A549 (cell line): ENCODE measurements at regions not wholly inside any gene's neighbourhood (a gene's known extent, or its start where the extent isn't known, plus 50 kb on each side); places are given as distances from the start of the nearest gene placed in this dataset.
A peak's percentile ranks its signal among the peaks of the same experiment; 100 is the strongest.

Experiments used
- ATAC-seq, 2 experiments: fragments of 200-7000 bp in 1 of 2; fragments of >200 bp in 1 of 2; cut with Nextera tagmentation in 1 of 2; cut with Tn5 transposase in 1 of 2; 3 replicates each; pipeline versions ENCODE4 v1.8.0 to v1.9.1; 2018 to 2020; ENCODE audit warnings: mild to moderate bottlenecking in 1 of 2, moderate library complexity in 1 of 2
- CTCF ChIA-PET: fragments of 300-600 bp; sonication (Branson Sonifier 250); formaldehyde crosslinking; extraction: SDS; loops from one replicate; lab custom pipeline; 2021; ENCODE audit warnings: antibody characterized with exemption, inconsistent platforms; lab: Yijun Ruan, JAX
- POLR2A ChIA-PET: fragments of 350-600 bp; formaldehyde crosslinking; extraction: SDS; loops from one replicate; lab custom pipeline; 2021; ENCODE audit warnings: antibody characterized with exemption, inconsistent platforms; lab: Yijun Ruan, JAX
- DNase-seq, 2 experiments: peaks; one replicate each; pipeline versions ENCODE4 v3.0.0 to v3.0.0-alpha.2; 2011 to 2016; ENCODE audit warnings: low read depth in 1 of 2, low spot score in 1 of 2
- FAIRE-seq: peaks from 2 replicates; lab custom pipeline; 2011; peaks lifted over from hg19 to GRCh38; lab: Jason Lieb, UNC
- H3K27ac ChIP-seq, 2 experiments: fragments of >200 bp; sonication (Bioruptor Twin); formaldehyde crosslinking; 3 replicates each; pipeline ENCODE4 v1.5.1; 2016 to 2017
- H3K4me1 ChIP-seq: fragments of >200 bp; sonication (Bioruptor Twin); formaldehyde crosslinking; 3 replicates; pipeline ENCODE4 v1.6.1; 2016
- H3K4me2 ChIP-seq: fragments of >200 bp; sonication (Bioruptor Twin); formaldehyde crosslinking; 3 replicates; pipeline ENCODE4 v1.6.1; 2016
- H3K4me3 ChIP-seq: fragments of >200 bp; sonication (Bioruptor Twin); formaldehyde crosslinking; 3 replicates; pipeline ENCODE4 v1.5.1; 2016
- H3K9me3 ChIP-seq: fragments of >200 bp; sonication (Bioruptor Twin); formaldehyde crosslinking; 3 replicates; pipeline ENCODE4 v1.6.1; 2016
- BHLHE40 ChIP-seq: IDR thresholded peaks from 2 replicates; pipeline ENCODE4 v1.6.1; 2012; ENCODE audit warnings: low read depth, low read length, inconsistent platforms
- CBX8 ChIP-seq: fragments of 200-600 bp; sonication (generic); IDR thresholded peaks from 2 replicates; pipeline ENCODE4 v1.6.1; 2016
- CEBPB ChIP-seq, 2 experiments: fragments of >200 bp in 1 of 2; sonication (Bioruptor Twin) in 1 of 2; formaldehyde crosslinking in 1 of 2; IDR thresholded peaks; 2 replicates each; pipeline ENCODE4 v1.6.1; 2012 to 2016
- E2F6 ChIP-seq: IDR thresholded peaks from 2 replicates; pipeline ENCODE4 v1.6.1; 2012; ENCODE audit warnings: low read depth, borderline replicate concordance
- EHMT2 ChIP-seq: fragments of 200-600 bp; sonication (generic); IDR thresholded peaks from 2 replicates; pipeline ENCODE4 v1.6.1; 2016; ENCODE audit warnings: antibody characterized with exemption, low read depth, mild to moderate bottlenecking, moderate library complexity
- ESRRA ChIP-seq: fragments of 150-350 bp; IDR thresholded peaks from 2 replicates; pipeline ENCODE4 v1.6.1; 2014; ENCODE audit warnings: mild to moderate bottlenecking, low read length, borderline replicate concordance
- FOSL2 ChIP-seq, 2 experiments: fragments of 450-650 bp in 1 of 2; fragments of >200 bp in 1 of 2; sonication (Bioruptor Twin) in 1 of 2; formaldehyde crosslinking; IDR thresholded peaks; 2 replicates each; pipeline versions ENCODE4 v1.5.0 to v1.6.1; 2016 to 2020; ENCODE audit warnings: mild to moderate bottlenecking in 1 of 2, moderate library complexity in 1 of 2
- HES2 ChIP-seq: fragments of >200 bp; sonication (Bioruptor Twin); formaldehyde crosslinking; IDR thresholded peaks from 2 replicates; pipeline ENCODE4 v1.6.1; 2016
- HOXB5 ChIP-seq: fragments of 250-450 bp; sonication (Bioruptor Pico); IDR thresholded peaks from 2 replicates; pipeline ENCODE4 v1.5.0; 2020; ENCODE audit warnings: mild to moderate bottlenecking, moderate library complexity
- JUN ChIP-seq, 2 experiments: fragments of >200 bp; sonication (Bioruptor Twin); formaldehyde crosslinking; IDR thresholded peaks; 2 replicates in 1 of 2; 3 replicates in 1 of 2; pipeline ENCODE4 v1.6.1; 2016 to 2017
- KDM1A ChIP-seq: fragments of 200-600 bp; sonication (generic); IDR thresholded peaks from 2 replicates; pipeline ENCODE4 v1.6.1; 2016; ENCODE audit warnings: low read depth, mild to moderate bottlenecking
- MAX ChIP-seq: IDR thresholded peaks from 2 replicates; pipeline ENCODE4 v1.6.1; 2012
- NPAS2 ChIP-seq: fragments of 250-450 bp; sonication (Bioruptor Pico); IDR thresholded peaks from 2 replicates; pipeline ENCODE4 v1.8.0; 2022; ENCODE audit warnings: mild to moderate bottlenecking, moderate library complexity, borderline replicate concordance
- NR3C1 ChIP-seq: fragments of >200 bp; sonication (Bioruptor Twin); formaldehyde crosslinking; IDR thresholded peaks from 3 replicates; pipeline ENCODE4 v1.6.1; 2017
- PBX3 ChIP-seq: IDR thresholded peaks from 2 replicates; pipeline ENCODE4 v1.6.1; 2012
- PHF8 ChIP-seq: fragments of 200-600 bp; sonication (generic); IDR thresholded peaks from 2 replicates; pipeline ENCODE4 v1.6.1; 2016; ENCODE audit warnings: low read depth, mild to moderate bottlenecking, antibody characterized with exemption, moderate library complexity, borderline replicate concordance
- POLR2AphosphoS2 ChIP-seq: conservative IDR thresholded peaks from 2 replicates; pipeline ENCODE4 v1.6.1; 2012; ENCODE audit warnings: low read length, improper control_type of control experiment, inconsistent platforms
- RARB ChIP-seq: fragments of 250-450 bp; sonication (Bioruptor Pico); IDR thresholded peaks from 2 replicates; pipeline ENCODE4 v1.8.0; 2021; ENCODE audit warnings: mild to moderate bottlenecking, moderate library complexity
- REST ChIP-seq: fragments of 200-600 bp; sonication (generic); IDR thresholded peaks from 2 replicates; pipeline ENCODE4 v1.6.1; 2016; ENCODE audit warnings: antibody characterized with exemption, mild to moderate bottlenecking, moderate library complexity
- RFX5 ChIP-seq: fragments of 450-650 bp; IDR thresholded peaks from 2 replicates; pipeline ENCODE4 v1.7.1; 2014; ENCODE audit warnings: antibody characterized with exemption, mild to moderate bottlenecking, moderate library complexity
- SREBF2 ChIP-seq: fragments of 450-650 bp; IDR thresholded peaks from 2 replicates; pipeline ENCODE4 v1.6.1; 2014; ENCODE audit warnings: mild to moderate bottlenecking, moderate library complexity
- TFCP2L1 ChIP-seq: fragments of 250-450 bp; sonication (Bioruptor Pico); IDR thresholded peaks from 2 replicates; pipeline ENCODE4 v1.5.0; 2021; ENCODE audit warnings: mild to moderate bottlenecking
- ZC3H11A ChIP-seq: fragments of 450-650 bp; IDR thresholded peaks from 2 replicates; pipeline ENCODE4 v1.6.1; 2014; ENCODE audit warnings: antibody characterized with exemption, mild to moderate bottlenecking
- ZNF302 ChIP-seq: fragments of 250-450 bp; sonication (Bioruptor Pico); IDR thresholded peaks from 2 replicates; pipeline ENCODE4 v1.9.0; 2021; ENCODE audit warnings: inconsistent platforms, mild to moderate bottlenecking, moderate library complexity
- ZSCAN20 ChIP-seq: fragments of 250-450 bp; sonication (Bioruptor Pico); IDR thresholded peaks from 2 replicates; pipeline ENCODE4 v1.8.0; 2022; ENCODE audit warnings: mild to moderate bottlenecking, moderate library complexity
- WGBS: methylation state at CpG from one replicate; pipeline ENCODE4 v1.1.6; 2017; ENCODE audit errors: missing lambda C conversion rate; 5-methylcytosine and 5-hydroxymethylcytosine counted together

- FAIRE-seq = no peak
- no peak overlapping the region for H3K4me3 ChIP-seq
- POLR2A ChIA-PET = no interaction called here
- H3K9me3 ChIP-seq = no peaks in the 10 kb centered on the region
- ATAC-seq = no peak
- peak overlapping the region; percentile 23; the same call in 2 of the 3 replicates for H3K4me2 ChIP-seq
- CTCF ChIA-PET = no interaction called here
- H3K4me1 ChIP-seq = peaks cover 34% of the 10 kb centered on the region
- WGBS = 71% methylated on average over 4 of the region's 4 CpGs
- H3K27ac ChIP-seq = peak overlapping the region; percentile 44 to 51; a peak in 3 of 6 replicates
- no peak for DNase-seq
- TF ChIP-seq JUN (IDR thresholded peaks at IDR 0.05) = no peak
- no peak for TF ChIP-seq HOXB5
- TF ChIP-seq POLR2AphosphoS2 = no peak
- no peak for TF ChIP-seq FOSL2 (IDR thresholded peaks at IDR 0.05)
- no peak for TF ChIP-seq FOSL2 (CRISPR knock-in tag; IDR thresholded peaks at IDR 0.05)
- no peak for TF ChIP-seq KDM1A
- no peak for TF ChIP-seq RARB (CRISPR knock-in tag)
- no peak for TF ChIP-seq ZC3H11A
- TF ChIP-seq REST = no peak
- TF ChIP-seq ZNF302 (CRISPR knock-in tag) = no peak
- no peak for TF ChIP-seq CBX8
- no peak for TF ChIP-seq E2F6
Measured at GRCh38 chr13:40275155-40275554, 391.3 kb downstream of the FOXO1 start.

- DNase-seq = no peak
- peak overlapping the region; percentile 44 to 51; a peak in 3 of 6 replicates for H3K27ac ChIP-seq
- FAIRE-seq = no peak
Measured at GRCh38 chr13:40275636-40276035, 390.8 kb downstream of the FOXO1 start.

More at GRCh38 chr13:40275636-40276035, 390.8 kb downstream of the FOXO1 start:
- POLR2A ChIA-PET = no interaction called here
- no peak overlapping the region for H3K4me3 ChIP-seq
- H3K9me3 ChIP-seq = no peaks in the 10 kb centered on the region
- peak overlapping the region; percentile 23; the same call in 2 of the 3 replicates for H3K4me2 ChIP-seq
- WGBS = 10% methylated on average over 2 of the region's 3 CpGs
- ATAC-seq = no peak; a peak in 1 of 6 replicates
- CTCF ChIA-PET = no interaction called here
- peaks cover 34% of the 10 kb centered on the region for H3K4me1 ChIP-seq
- TF ChIP-seq FOSL2 (IDR thresholded peaks at IDR 0.05) (no peak), FOSL2 (CRISPR knock-in tag; IDR thresholded peaks at IDR 0.05) (no peak), PHF8 (no peak), BHLHE40 (no peak), KDM1A (no peak), NR3C1 (no peak), HES2 (no peak), NPAS2 (CRISPR knock-in tag) (no peak), ESRRA (no peak), RFX5 (no peak), PBX3 (no peak), ZSCAN20 (CRISPR knock-in tag) (no peak), EHMT2 (no peak), CEBPB (IDR thresholded peaks at IDR 0.05) (no peak), SREBF2 (no peak), MAX (no peak), TFCP2L1 (CRISPR knock-in tag) (no peak)
